ENCODE measurements at regions not wholly inside any gene's neighbourhood (a gene's known extent, or its start where the extent isn't known, plus 50 kb on each side); places are given as distances from the start of the nearest gene placed in this dataset.
"Not testable (repeated sequence)": the region's sequence is repeated elsewhere in the genome, so short reads cannot be mapped to it uniquely, and the experiment has no call there.

- Histone ChIP-seq H3K36me3 (ENCODE audit: insufficient read depth, low read length) (no peaks in the 10 kb centered on the region), H3K9me2 (replicated peaks; ENCODE audit: low read depth, low read length) (no peaks in the 10 kb centered on the region), H3K4me3 (ENCODE audit: low read length, poor library complexity, severe bottlenecking) (no peak overlapping the region), H3K79me2 (ENCODE audit: insufficient read depth, low read length) (no peaks in the 10 kb centered on the region), H3K4me1 (ENCODE audit: insufficient read depth, low read length, poor library complexity, severe bottlenecking) (no peaks in the 10 kb centered on the region), H3K9me3 (ENCODE audit: insufficient read depth, low read depth, low read length) (no peaks in the 10 kb centered on the region; the same call in 1 of the 2 replicates), H3K9ac (ENCODE audit: low read depth, low read length, poor library complexity, severe bottlenecking) (no peak overlapping the region), H3K4me2 (ENCODE audit: low read depth, low read length, poor library complexity, severe bottlenecking) (no peak overlapping the region), H3K27me3 (ENCODE audit: insufficient read depth, low read length, poor library complexity, severe bottlenecking) (no peaks in the 10 kb centered on the region), H3F3A (ENCODE audit: low read depth) (no peaks in the 10 kb centered on the region), H4K20me1 (ENCODE audit: insufficient read depth, low read length, poor library complexity, severe bottlenecking) (no peaks in the 10 kb centered on the region), H2AFZ (ENCODE audit: low read length) (no peak overlapping the region)
- TF ChIP-seq EZH2phosphoT487 (IDR thresholded peaks at IDR 0.05; ENCODE audit: borderline replicate concordance) (no peak), CTCF (conservative IDR thresholded peaks at IDR 0.05; ENCODE audit: low read length) (no peak)
These were observed 2118.0 kb downstream of the PCDH9 start for GRCh38 chr13:65112123-65112522.

GRCh38 chr13:65111223-65111622 lies 2118.9 kb downstream of the PCDH9 start:
- TF ChIP-seq EZH2phosphoT487 (IDR thresholded peaks at IDR 0.05; ENCODE audit: borderline replicate concordance) (no peak), CTCF (conservative IDR thresholded peaks at IDR 0.05; ENCODE audit: low read length) (no peak)
- Histone ChIP-seq H3K9me2 (replicated peaks; ENCODE audit: low read depth, low read length) (no peaks in the 10 kb centered on the region), H3K79me2 (ENCODE audit: insufficient read depth, low read length) (no peaks in the 10 kb centered on the region), H3K4me1 (ENCODE audit: insufficient read depth, low read length, poor library complexity, severe bottlenecking) (no peaks in the 10 kb centered on the region), H3K9me3 (ENCODE audit: insufficient read depth, low read depth, low read length) (no peaks in the 10 kb centered on the region; the same call in 1 of the 2 replicates), H3K4me2 (ENCODE audit: low read depth, low read length, poor library complexity, severe bottlenecking) (no peak overlapping the region), H3F3A (ENCODE audit: low read depth) (no peaks in the 10 kb centered on the region), H3K9ac (ENCODE audit: low read depth, low read length, poor library complexity, severe bottlenecking) (no peak overlapping the region), H2AFZ (ENCODE audit: low read length) (no peak overlapping the region), H3K27me3 (ENCODE audit: insufficient read depth, low read length, poor library complexity, severe bottlenecking) (no peaks in the 10 kb centered on the region), H3K36me3 (ENCODE audit: insufficient read depth, low read length) (no peaks in the 10 kb centered on the region), H4K20me1 (ENCODE audit: insufficient read depth, low read length, poor library complexity, severe bottlenecking) (no peaks in the 10 kb centered on the region), H3K4me3 (ENCODE audit: low read length, poor library complexity, severe bottlenecking) (no peak overlapping the region)

- H4K20me1 ChIP-seq (ENCODE audit: insufficient read depth, low read length, poor library complexity, severe bottlenecking); H3K4me1 ChIP-seq (ENCODE audit: insufficient read depth, low read length, poor library complexity, severe bottlenecking); H3K9me3 ChIP-seq (ENCODE audit: insufficient read depth, low read depth, low read length); H3K27me3 ChIP-seq (ENCODE audit: insufficient read depth, low read length, poor library complexity, severe bottlenecking); H3K36me3 ChIP-seq (ENCODE audit: insufficient read depth, low read length); H3K79me2 ChIP-seq (ENCODE audit: insufficient read depth, low read length); H3K9ac ChIP-seq (ENCODE audit: low read depth, low read length, poor library complexity, severe bottlenecking); H3F3A ChIP-seq (ENCODE audit: low read depth); H2AFZ ChIP-seq (ENCODE audit: low read length); H3K4me3 ChIP-seq (ENCODE audit: low read length, poor library complexity, severe bottlenecking); H3K4me2 ChIP-seq (ENCODE audit: low read depth, low read length, poor library complexity, severe bottlenecking); H3K9me2 ChIP-seq (replicated peaks; ENCODE audit: low read depth, low read length): not testable (repeated sequence)
These were observed 2125.7 kb downstream of the PCDH9 start for GRCh38 chr13:65104436-65104835.

GRCh38 chr13:65103351-65103750 lies 2126.8 kb downstream of the PCDH9 start:
- no peak overlapping the region for H3K9ac ChIP-seq (ENCODE audit: low read depth, low read length, poor library complexity, severe bottlenecking)
- TF ChIP-seq EZH2phosphoT487 (IDR thresholded peaks at IDR 0.05; ENCODE audit: borderline replicate concordance) (no peak), CTCF (conservative IDR thresholded peaks at IDR 0.05; ENCODE audit: low read length) (no peak)
- H3K4me3 ChIP-seq (ENCODE audit: low read length, poor library complexity, severe bottlenecking) = no peak overlapping the region
- H4K20me1 ChIP-seq (ENCODE audit: insufficient read depth, low read length, poor library complexity, severe bottlenecking) = no peaks in the 10 kb centered on the region
- no peaks in the 10 kb centered on the region for H3K79me2 ChIP-seq (ENCODE audit: insufficient read depth, low read length)
- H3K4me2 ChIP-seq (ENCODE audit: low read depth, low read length, poor library complexity, severe bottlenecking) = no peak overlapping the region
- no peaks in the 10 kb centered on the region for H3F3A ChIP-seq (ENCODE audit: low read depth)
- no peaks in the 10 kb centered on the region for H3K9me2 ChIP-seq (replicated peaks; ENCODE audit: low read depth, low read length)
- H2AFZ ChIP-seq (ENCODE audit: low read length) = no peak overlapping the region
- H3K36me3 ChIP-seq (ENCODE audit: insufficient read depth, low read length) = no peaks in the 10 kb centered on the region
- H3K27me3 ChIP-seq (ENCODE audit: insufficient read depth, low read length, poor library complexity, severe bottlenecking) = no peaks in the 10 kb centered on the region
- no peaks in the 10 kb centered on the region for H3K9me3 ChIP-seq (ENCODE audit: insufficient read depth, low read depth, low read length)
- peaks cover 3% of the 10 kb centered on the region for H3K4me1 ChIP-seq (ENCODE audit: insufficient read depth, low read length, poor library complexity, severe bottlenecking)

Measured in Loucy (cell line).